GM19324 (cell line): ENCODE measurements at regions not wholly inside any gene's neighbourhood (a gene's known extent, or its start where the extent isn't known, plus 50 kb on each side); places are given as distances from the start of the nearest gene placed in this dataset.

Experiments
- ATAC-seq: cut with Tn5 transposase; IDR thresholded peaks from one replicate; pipeline ENCODE4 v1.9.1; 2021; ENCODE audit warnings: mild to moderate bottlenecking, moderate library complexity; ENCODE audit not compliant: unreplicated experiment, low FRiP score

GRCh38 chr5:58080573-58080972 is 379.3 kb downstream of the PLK2 start:
- no peak for ATAC-seq

DNA sequence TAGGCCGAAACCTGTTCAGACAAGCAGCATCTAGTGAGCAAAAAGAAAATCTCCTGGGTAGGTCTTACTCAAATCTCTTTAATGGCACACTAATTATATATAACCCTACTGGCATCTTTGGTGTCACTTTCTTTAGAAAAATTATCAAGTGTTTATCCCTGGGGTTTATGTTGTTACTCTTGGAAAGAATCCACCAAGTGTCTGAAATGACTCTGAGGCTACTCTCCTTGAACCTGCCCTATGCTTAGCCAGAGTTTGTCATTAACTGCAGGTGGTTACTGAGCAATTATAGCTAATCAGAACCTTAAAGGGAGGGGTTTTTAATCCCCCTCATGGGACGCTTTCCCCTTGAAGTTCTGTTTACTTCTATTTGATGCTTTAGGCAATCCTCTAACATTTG is 381.9 kb downstream of the PLK2 start:
- no peak for ATAC-seq

DNA sequence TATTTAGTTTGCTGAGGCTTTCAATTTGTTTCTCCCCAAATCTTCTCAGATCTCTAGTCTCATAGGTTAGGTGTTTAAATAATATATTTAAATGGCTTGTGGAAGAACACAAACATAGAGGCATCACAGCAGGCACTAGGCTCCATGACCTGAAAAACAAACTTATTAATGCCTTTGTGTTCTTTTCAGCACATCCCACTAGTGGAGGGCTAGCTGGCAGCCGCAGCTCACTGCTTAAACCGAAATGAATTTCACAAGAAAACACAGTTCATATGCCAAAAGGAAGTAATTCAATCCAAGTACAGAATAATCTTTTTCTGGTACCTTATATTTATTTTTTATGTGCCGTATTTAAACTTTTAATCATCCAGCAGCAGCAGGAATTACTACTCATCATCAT is 382.5 kb downstream of the PLK2 start:
- ATAC-seq: no peak

GRCh38 chr5:58076483-58077257 is 383.2 kb downstream of the PLK2 start:
- no peak for ATAC-seq

- no peak for ATAC-seq
These were observed 384.0 kb downstream of the PLK2 start for GRCh38 chr5:58075907-58076306.

- ATAC-seq: no peak
These were observed 385.2 kb downstream of the PLK2 start for GRCh38 chr5:58074717-58075116.

DNA sequence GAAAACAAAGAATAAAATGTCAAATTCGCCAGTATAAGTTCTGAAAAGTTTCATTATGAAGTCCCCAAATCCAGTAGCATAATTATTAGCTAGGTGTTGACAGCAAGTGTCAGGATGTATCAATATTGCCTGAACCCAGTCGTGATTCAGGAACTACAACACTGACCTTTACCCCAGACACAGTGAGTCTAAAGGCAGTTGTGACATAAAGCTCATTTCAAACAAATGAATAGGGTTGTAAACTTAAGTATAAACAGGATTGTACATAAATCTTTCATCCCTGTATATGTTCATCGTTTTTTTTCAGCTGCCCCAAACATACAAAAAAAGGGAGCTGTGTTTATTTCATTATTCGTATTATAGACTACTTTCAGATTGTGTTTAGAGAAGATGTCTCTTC is 385.7 kb downstream of the PLK2 start:
- ATAC-seq: no peak

GRCh38 chr5:58073243-58073642 is 386.6 kb downstream of the PLK2 start:
- ATAC-seq: no peak

- no peak for ATAC-seq
These were observed 387.5 kb downstream of the PLK2 start for GRCh38 chr5:58072300-58072965.

GRCh38 chr5:58071566-58071965 is 388.3 kb downstream of the PLK2 start:
- no peak for ATAC-seq

DNA sequence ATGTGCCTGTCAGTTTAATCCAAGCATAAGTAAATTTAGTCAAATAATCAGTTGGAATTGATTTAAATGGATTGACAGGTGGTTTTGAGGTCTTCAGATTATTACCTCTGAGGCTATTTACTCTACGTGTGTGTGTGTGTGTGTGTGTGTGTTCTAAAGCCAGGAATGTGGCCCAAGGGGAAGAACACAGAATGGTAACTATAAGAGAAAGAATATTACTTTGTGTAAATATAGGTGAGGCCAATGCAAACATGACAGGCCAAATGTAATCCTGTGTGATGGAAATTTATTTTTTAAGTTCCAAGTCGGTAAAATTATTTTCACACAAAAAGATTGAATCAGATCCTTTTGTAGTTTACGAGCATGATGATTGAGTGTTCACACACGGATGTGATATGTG is 390.0 kb downstream of the PLK2 start:
- no peak for ATAC-seq

- no peak for ATAC-seq
These were observed 390.7 kb downstream of the PLK2 start for GRCh38 chr5:58069016-58069705.

DNA sequence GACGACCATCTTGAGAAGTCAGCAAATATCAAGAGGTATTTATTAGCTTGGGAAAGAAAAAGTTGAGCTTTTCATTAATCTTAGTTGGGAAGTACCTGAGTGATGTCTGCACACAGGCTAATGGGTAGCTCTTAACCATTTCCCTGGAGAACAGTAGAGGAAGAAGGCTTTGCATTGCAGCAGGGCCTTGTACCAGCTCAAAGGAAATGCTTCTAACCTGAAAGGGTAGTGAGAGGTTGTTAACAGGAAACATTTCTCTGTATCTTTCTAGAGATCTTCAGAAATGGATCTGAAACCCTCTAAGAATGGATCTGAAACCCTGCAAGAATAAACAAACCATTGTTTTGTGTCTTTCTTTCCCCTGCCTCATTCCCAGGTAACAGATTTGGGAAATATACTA is 393.3 kb downstream of the PLK2 start:
- no peak for ATAC-seq

GRCh38 chr5:58066076-58066475 is 393.8 kb downstream of the PLK2 start:
- no peak for ATAC-seq

DNA sequence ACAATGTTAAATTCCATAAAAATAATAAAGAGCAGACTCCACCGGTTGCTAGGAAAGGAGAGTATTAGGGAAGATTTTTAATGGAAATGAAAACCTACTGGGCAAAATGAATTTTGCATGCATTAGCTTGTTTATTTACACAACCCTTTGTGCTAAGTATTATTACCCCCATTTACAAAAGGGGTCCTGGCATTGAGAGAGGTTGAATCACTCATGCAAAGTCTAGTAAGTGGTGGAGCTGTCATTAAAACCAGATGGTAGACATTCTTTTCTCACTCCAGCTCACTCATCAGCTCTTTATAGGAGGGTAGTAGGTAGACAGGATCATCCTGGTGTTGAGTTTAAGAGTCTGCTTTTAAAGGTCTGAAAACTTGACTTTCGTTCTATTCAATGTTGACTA is 395.1 kb downstream of the PLK2 start:
- no peak for ATAC-seq

DNA sequence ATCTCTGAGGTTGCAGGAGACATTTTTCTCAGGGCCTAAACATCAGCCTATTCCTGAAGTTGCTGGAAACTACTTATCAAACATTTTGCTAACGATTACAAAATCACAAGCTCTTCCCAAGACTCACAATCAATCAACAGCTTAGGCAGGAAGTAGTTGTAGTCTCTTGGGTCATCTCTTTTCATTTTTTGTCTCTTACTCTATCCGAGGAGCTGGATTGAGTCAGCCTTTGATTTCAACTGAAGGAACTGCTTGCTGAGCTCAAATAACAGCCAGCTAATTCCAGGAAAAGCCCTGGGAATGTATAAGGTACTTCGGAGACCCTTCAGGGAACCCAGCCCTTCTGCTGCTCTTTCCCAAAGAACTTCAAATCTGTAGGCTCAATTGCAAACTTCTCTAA is 398.9 kb downstream of the PLK2 start:
- ATAC-seq: no peak

DNA sequence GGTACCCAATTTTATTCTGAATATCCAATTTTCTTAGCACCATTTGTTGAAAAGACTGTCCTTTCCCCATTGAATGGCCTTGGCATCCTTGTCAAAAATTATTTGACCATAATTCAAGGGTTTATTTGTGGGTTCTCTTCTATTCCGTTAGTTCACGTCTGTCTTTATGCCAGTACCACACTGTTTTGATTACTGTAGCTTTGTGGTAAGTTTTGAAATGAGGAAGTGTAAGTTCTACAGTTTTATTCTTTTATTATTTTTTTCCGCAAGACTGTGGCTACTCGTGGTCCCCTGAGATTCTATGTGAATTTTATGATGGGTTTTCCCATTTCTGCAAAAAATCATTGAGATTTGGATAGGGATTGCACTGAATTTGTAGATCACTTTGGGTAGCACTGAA is 402.6 kb downstream of the PLK2 start:
- ATAC-seq: no peak

DNA sequence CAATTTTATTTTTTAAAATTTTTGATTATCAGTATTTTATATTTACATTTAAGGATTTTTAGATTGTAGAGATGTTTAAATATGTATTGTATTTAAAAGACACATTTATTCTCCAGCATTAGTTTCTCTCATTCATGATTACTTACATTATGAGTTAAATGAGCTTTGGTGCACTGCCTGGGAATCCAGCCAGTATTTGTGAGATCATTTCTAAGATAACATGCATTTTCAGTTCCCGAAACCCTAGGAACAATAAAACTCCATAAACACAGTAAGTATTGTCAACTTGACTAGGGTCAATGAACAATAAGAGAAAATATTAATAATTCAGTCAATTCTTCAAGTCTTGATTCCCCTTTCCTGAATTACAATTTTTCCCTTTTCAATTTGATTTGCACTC is 403.3 kb downstream of the PLK2 start:
- no peak for ATAC-seq

DNA sequence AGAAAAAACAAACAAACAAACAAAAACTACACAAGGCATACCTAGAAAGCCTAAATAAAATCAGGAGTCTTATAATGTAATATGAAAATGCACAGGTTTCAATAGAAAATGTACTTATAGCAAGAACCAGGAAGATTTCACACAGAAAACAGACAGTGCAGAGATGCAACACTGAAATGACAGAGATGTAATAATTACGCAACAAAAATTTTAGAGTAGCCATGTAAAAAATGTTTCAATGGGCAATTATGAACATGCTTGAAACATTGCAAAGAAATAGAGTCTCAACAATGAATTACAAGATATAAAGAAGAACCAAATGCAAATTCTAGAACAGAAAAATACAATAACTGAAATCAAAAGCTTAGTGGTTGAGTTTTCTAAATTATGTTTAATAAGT is 405.9 kb downstream of the PLK2 start:
- no peak for ATAC-seq

DNA sequence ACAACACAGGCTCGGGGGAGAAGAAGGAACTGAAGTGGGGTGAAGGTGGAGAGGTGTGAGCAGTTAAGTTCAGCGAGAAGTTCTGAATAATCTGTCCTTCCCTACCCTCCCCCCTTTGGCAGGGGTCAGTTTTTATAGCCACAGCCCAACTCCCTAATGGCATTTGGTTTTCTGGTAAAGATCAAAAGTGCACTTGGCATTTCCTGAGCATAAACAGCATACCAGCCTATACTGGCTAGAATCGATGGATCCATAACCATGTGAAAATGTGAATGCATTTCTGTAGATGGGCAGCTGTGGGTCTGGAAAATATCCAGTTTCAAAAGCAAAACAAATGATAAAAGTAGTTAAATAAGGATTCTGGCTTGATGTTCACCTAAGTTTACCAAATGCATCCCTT is 410.9 kb downstream of the PLK2 start:
- no peak for ATAC-seq

GRCh38 chr5:58048185-58048925 is 411.5 kb downstream of the PLK2 start:
- ATAC-seq: no peak
